Lower leg skin (tissue), 4 donors: ENCODE measurements at regions not wholly inside any gene's neighbourhood (a gene's known extent, or its start where the extent isn't known, plus 50 kb on each side); places are given as distances from the start of the nearest gene placed in this dataset.
"Not testable (repeated sequence)": the region's sequence is repeated elsewhere in the genome, so short reads cannot be mapped to it uniquely, and the experiment has no call there.

Experiments
- DNase-seq, 2 donors: peaks; one replicate each; pipeline ENCODE4 v3.0.0-alpha.2; 2019; ENCODE audit warnings: low spot score in 2 of 2
- H3K4me3 ChIP-seq: fragments of 200-600 bp; sonication (generic); 2 replicates; pipeline ENCODE4 v1.5.1; 2017; ENCODE audit warnings: mild to moderate bottlenecking, low read depth; ENCODE audit not compliant: poor library complexity, severe bottlenecking
- CTCF ChIP-seq, 3 donors: fragments of 450-650 bp; IDR thresholded peaks; one replicate each; pipeline ENCODE4 v1.5.1; 2016; ENCODE audit warnings: antibody characterized with exemption in 3 of 3, mild to moderate bottlenecking in 3 of 3, moderate library complexity in 2 of 3
- WGBS, 2 donors: methylation state at CpG; one replicate each; pipeline ENCODE4 v1.1.5; 2018; 5-methylcytosine and 5-hydroxymethylcytosine counted together
- intact Hi-C: fragments of 100-400 bp; cut with DNase I; formaldehyde crosslinking; loops from one replicate; pipeline ENCODE4 v1.15.0; 2023; ENCODE audit warnings: low total_unique reads

- TF ChIP-seq CTCF (IDR thresholded peaks at IDR 0.05) = no peak
- intact Hi-C loops = no loop called here
- peak in 1 of 2 donors; percentile 25 for DNase-seq
- no CpG with 5 or more reads among the region's 27 CpGs for WGBS, 2 donors
- no peak overlapping the region for H3K4me3 ChIP-seq
Measured at GRCh38 chrY:10092342-10092741, 564.7 kb downstream of the TSPY10 start.

GRCh38 chrY:10106252-10106651 is 578.6 kb downstream of the TSPY10 start:
- intact Hi-C loops = not testable (repeated sequence)
- peak in 1 of 2 donors; percentile 54 for DNase-seq
- WGBS, 2 donors = 50 to 65% methylated on average over 1 of the region's 1 CpG

More at GRCh38 chrY:10106252-10106651, 578.6 kb downstream of the TSPY10 start:
- H3K4me3 ChIP-seq = not testable (repeated sequence)
